Endodermal cell (in vitro differentiated cells): ENCODE measurements at regions not wholly inside any gene's neighbourhood (a gene's known extent, or its start where the extent isn't known, plus 50 kb on each side); places are given as distances from the start of the nearest gene placed in this dataset.

ENCODE experiments used
- DNase-seq: peaks from one replicate; pipeline ENCODE4 v3.0.0-alpha.2; 2017
- H3K27ac ChIP-seq: 2 replicates; pipeline ENCODE4 v1.5.1; 2013; ENCODE audit warnings: mild to moderate bottlenecking, low read depth, low read length, moderate library complexity
- H3K27me3 ChIP-seq: 2 replicates; pipeline ENCODE4 v1.6.1; 2013; ENCODE audit warnings: mild to moderate bottlenecking, low read length, moderate library complexity; ENCODE audit not compliant: insufficient read depth, control insufficient read depth, poor library complexity, severe bottlenecking
- H3K36me3 ChIP-seq: 2 replicates; pipeline ENCODE4 v1.7.0; 2013; ENCODE audit warnings: mild to moderate bottlenecking, low read length, moderate library complexity; ENCODE audit not compliant: control insufficient read depth, insufficient read depth
- H3K4me1 ChIP-seq: one replicate; pipeline ENCODE4 v1.7.0; 2013; ENCODE audit warnings: low read length; ENCODE audit not compliant: control insufficient read depth, insufficient read depth
- H3K4me3 ChIP-seq: 2 replicates; pipeline ENCODE4 v1.5.1; 2013; ENCODE audit warnings: mild to moderate bottlenecking, low read length, moderate library complexity
- H3K9ac ChIP-seq: 2 replicates; pipeline ENCODE4 v1.6.1; 2013; ENCODE audit warnings: mild to moderate bottlenecking, low read length, moderate library complexity; ENCODE audit not compliant: poor library complexity, severe bottlenecking; ENCODE audit errors: extremely low read depth
- H3K9me3 ChIP-seq: 2 replicates; pipeline ENCODE4 v1.6.1; 2013; ENCODE audit warnings: mild to moderate bottlenecking, low read length, moderate library complexity; ENCODE audit not compliant: control insufficient read depth
- H3K27ac Mint-ChIP-seq: 2 replicates; pipeline ENCODE4 v1.8.0; 2020; ENCODE audit warnings: mixed read lengths
- H3K27me3 Mint-ChIP-seq: 2 replicates; pipeline ENCODE4 v1.8.0; 2021; ENCODE audit warnings: mild to moderate bottlenecking, mixed read lengths; ENCODE audit not compliant: insufficient read depth
- H3K36me3 Mint-ChIP-seq: 2 replicates; pipeline ENCODE4 v1.8.0; 2020; ENCODE audit warnings: low read depth, mixed read lengths
- H3K4me1 Mint-ChIP-seq: 2 replicates; pipeline ENCODE4 v1.8.0; 2020; ENCODE audit warnings: mixed read lengths
- H3K4me3 Mint-ChIP-seq: 2 replicates; pipeline ENCODE4 v1.8.0; 2020; ENCODE audit warnings: mild to moderate bottlenecking, moderate library complexity, mixed read lengths
- H3K9me3 Mint-ChIP-seq: 2 replicates; pipeline ENCODE4 v1.8.0; 2020; ENCODE audit warnings: mild to moderate bottlenecking, mixed read lengths
- WGBS, 2 experiments: methylation state at CpG; one replicate each; pipeline versions ENCODE4 v1.1.5 to v1.1.7; 2013; ENCODE audit warnings: missing lambda C conversion rate in 2 of 2, mixed read lengths in 1 of 2; ENCODE audit not compliant: insufficient coverage in 1 of 2, insufficient read length in 1 of 2; 5-methylcytosine and 5-hydroxymethylcytosine counted together
- TF ChIP-seq, protein P1 (sequence below): fragments of 200-600 bp; sonication (generic); conservative IDR thresholded peaks from 2 replicates; pipeline ENCODE4 v1.5.0; 2021; ENCODE audit warnings: antibody characterized with exemption, mild to moderate bottlenecking

DNA sequence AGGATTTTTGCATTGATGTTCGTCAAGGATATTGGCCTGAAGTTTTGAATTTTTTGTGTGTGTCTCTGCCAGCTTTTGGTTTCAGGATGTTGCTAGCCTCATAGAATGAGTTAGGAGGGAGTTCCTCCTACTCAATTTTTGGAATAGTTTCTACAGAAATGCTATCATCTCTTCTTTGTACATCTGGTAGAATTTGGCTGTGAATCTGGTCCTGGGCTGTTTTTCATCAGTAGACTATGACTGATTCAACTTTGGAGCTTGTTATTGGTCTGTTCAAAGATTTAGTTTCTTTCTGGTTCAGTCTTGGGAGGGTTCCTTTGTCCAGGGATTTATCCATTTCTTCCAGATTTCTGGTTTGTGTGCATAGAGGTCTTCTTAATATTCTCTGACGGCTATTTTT is 166.7 kb downstream of the ST6GAL2 start:
- Histone ChIP-seq H3K9me3 (peaks cover 6% of the 10 kb centered on the region), H3K4me3 (no peak overlapping the region), H3K4me1 (no peaks in the 10 kb centered on the region), H3K27me3 (no peaks in the 10 kb centered on the region), H3K27ac (no peak overlapping the region), H3K36me3 (no peaks in the 10 kb centered on the region), H3K9ac (no peak overlapping the region)
- Mint-ChIP-seq H3K9me3 (peaks cover 20% of the 10 kb centered on the region), H3K36me3 (no peaks in the 10 kb centered on the region), H3K27ac (no peak overlapping the region), H3K4me3 (no peak overlapping the region), H3K4me1 (peaks cover 15% of the 10 kb centered on the region), H3K27me3 (peaks cover 1% of the 10 kb centered on the region)
- DNase-seq = no peak
- TF ChIP-seq, protein P1, sequence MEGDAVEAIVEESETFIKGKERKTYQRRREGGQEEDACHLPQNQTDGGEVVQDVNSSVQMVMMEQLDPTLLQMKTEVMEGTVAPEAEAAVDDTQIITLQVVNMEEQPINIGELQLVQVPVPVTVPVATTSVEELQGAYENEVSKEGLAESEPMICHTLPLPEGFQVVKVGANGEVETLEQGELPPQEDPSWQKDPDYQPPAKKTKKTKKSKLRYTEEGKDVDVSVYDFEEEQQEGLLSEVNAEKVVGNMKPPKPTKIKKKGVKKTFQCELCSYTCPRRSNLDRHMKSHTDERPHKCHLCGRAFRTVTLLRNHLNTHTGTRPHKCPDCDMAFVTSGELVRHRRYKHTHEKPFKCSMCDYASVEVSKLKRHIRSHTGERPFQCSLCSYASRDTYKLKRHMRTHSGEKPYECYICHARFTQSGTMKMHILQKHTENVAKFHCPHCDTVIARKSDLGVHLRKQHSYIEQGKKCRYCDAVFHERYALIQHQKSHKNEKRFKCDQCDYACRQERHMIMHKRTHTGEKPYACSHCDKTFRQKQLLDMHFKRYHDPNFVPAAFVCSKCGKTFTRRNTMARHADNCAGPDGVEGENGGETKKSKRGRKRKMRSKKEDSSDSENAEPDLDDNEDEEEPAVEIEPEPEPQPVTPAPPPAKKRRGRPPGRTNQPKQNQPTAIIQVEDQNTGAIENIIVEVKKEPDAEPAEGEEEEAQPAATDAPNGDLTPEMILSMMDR = no peak
- WGBS, 2 experiments = 97% methylated on average over 2 of the region's 2 CpGs; no CpG with 5 or more reads in 1 of the 2 experiments

DNA sequence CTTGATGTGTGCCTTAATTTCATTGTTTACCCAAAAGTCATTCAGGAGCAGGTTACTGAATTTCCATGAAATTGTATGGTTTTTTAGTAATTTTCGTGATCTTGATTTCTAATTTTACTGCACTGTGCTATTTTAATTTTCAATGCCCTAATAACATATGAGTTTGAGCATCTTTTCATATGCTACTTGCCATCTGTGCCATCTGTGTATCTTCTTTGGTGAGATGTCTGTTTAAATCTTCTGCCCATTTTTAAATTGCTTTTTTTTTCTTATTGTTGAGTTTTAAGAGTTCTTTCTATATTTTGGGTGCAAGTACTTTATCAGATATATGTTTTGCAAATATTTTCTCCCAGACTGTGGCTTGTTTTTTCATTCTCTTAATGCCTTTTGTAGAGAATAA is 165.9 kb downstream of the ST6GAL2 start:
- Mint-ChIP-seq H3K4me3 (no peak overlapping the region), H3K36me3 (no peaks in the 10 kb centered on the region), H3K27ac (no peak overlapping the region), H3K9me3 (peaks cover 17% of the 10 kb centered on the region), H3K4me1 (peaks cover 19% of the 10 kb centered on the region), H3K27me3 (peaks cover 1% of the 10 kb centered on the region)
- Histone ChIP-seq H3K4me3 (no peak overlapping the region), H3K27me3 (no peaks in the 10 kb centered on the region), H3K4me1 (no peaks in the 10 kb centered on the region), H3K36me3 (no peaks in the 10 kb centered on the region), H3K9ac (no peak overlapping the region), H3K9me3 (peaks cover 6% of the 10 kb centered on the region), H3K27ac (no peak overlapping the region)
- no peak for DNase-seq
- TF ChIP-seq, protein P1 = no peak
- WGBS, 2 experiments = 100% methylated on average over 1 of the region's 1 CpG; no CpG with 5 or more reads in 1 of the 2 experiments

DNA sequence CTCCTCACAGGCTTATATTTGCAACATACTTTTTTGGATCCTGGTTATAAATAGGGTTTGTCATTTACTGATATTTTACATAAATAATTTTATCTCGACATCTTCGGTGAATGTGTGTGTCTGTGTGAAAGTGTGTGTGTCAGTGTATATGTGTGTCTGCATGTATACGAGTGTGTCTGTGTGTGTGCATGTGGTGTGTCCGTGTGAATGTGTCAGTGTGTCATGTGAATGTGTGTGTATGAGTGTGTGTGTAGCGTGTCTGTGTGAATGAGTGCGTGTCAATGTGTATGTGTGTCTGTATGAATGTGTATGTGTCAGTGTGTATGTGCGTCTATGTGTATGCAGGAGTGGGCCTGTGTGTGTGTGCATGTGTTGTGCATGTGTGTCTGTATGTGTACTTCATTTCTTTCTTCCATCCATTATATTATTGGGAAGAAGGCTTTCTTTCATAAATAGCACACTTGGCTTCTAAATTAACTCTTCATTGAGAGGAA is 161.6 kb downstream of the ST6GAL2 start:
- H3K9me3 Mint-ChIP-seq = no peaks in the 10 kb centered on the region
- Histone ChIP-seq H3K9ac (no peak overlapping the region), H3K27ac (no peak overlapping the region), H3K4me1 (no peaks in the 10 kb centered on the region), H3K4me3 (no peak overlapping the region), H3K27me3 (no peaks in the 10 kb centered on the region), H3K9me3 (peaks cover 6% of the 10 kb centered on the region), H3K36me3 (no peaks in the 10 kb centered on the region)
- TF ChIP-seq, protein P1 = no peak
- no peak overlapping the region for H3K27ac Mint-ChIP-seq
- DNase-seq = no peak
- H3K36me3 Mint-ChIP-seq = no peaks in the 10 kb centered on the region
- WGBS, 2 experiments = 90 to 91% methylated on average over 2 to 6 of the region's 7 CpGs
- no peak overlapping the region for H3K4me3 Mint-ChIP-seq
- peaks cover 4% of the 10 kb centered on the region for H3K27me3 Mint-ChIP-seq
- H3K4me1 Mint-ChIP-seq = peaks cover 19% of the 10 kb centered on the region
